ENCODE measurements at regions not wholly inside any gene's neighbourhood (a gene's known extent, or its start where the extent isn't known, plus 50 kb on each side); places are given as distances from the start of the nearest gene placed in this dataset.

DNA sequence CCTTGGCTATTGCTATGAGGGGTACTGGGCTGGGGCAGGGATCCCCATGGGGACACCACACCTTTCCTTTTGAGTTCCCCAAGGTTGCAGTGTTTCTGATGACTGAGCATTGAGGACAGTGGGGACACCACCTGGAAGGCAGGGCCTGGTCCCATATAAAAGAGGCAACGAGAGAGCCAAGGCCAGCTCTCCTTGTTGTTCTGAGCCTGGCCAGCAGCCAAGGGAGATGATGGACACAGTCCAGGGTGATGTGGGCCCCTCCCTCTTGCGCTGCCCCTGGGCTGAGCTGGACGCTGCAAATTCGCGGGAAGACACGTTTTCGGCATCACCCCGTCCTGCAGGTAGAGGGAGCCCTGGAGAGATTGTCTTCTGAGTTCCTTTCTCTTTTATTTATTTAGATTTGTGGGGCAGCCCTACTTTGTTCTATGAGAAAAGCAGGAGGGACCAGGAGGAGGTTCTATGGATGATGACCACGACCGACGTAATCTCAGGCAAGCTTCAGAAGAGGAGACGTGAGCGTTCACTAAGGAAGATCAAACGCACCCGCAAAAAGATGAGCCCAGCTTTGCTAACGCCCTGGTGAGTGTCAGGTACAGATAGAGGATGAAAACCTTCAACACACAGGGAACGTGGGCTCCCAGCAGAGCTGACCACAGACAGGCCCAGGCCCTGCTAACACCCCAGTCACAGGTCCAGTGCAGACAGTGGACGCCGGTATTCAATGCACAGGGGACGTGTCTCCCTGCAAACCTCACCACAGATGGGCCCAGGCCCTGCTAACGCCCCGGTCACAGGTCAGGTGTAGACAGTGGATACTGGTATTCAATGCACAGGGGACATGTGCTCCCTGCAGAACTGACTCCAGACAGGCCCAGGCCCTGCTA is 97.4 kb downstream of the SHOX start:
- DNase-seq = no peak

DNA sequence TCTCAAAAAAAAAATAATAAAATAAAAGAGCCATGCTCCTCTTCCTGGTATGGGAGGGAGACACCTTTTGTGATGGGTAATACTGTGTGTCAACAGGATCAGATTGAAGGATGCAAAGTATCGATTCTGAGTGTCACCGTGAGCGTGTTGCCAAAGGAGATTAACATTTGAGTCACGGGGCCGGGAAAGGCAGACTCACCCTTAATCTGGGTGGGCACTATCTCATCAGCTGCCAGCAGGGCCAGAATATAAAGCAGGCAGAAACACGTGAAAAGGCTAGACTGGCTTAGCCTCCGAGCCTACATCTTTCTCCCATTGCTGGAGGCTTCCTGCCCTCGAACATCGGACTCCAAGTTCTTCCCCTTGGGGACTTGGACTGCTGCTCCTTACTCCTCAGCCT is 95.4 kb downstream of the SHOX start:
- DNase-seq = no peak

DNA sequence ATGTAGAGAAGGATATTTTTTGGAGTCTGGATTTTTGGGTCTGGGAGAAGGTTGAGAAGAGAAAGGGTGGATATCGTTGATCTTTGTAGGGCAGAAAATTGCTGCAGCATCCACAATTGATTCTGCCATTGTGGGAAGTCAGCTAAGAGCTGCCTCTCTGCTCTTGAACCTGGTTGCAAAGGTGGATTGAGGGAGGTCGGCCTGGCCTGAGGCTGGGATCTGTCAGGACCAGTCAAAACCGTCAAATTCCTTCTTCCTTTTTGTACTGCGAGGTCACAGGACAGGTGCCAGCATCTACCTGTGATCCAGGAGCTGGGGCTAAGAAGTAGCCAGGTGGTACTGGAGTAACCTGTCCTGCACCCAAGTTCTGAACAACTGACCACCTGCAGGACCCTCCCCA is 93.7 kb downstream of the SHOX start:
- no peak for DNase-seq

DNA sequence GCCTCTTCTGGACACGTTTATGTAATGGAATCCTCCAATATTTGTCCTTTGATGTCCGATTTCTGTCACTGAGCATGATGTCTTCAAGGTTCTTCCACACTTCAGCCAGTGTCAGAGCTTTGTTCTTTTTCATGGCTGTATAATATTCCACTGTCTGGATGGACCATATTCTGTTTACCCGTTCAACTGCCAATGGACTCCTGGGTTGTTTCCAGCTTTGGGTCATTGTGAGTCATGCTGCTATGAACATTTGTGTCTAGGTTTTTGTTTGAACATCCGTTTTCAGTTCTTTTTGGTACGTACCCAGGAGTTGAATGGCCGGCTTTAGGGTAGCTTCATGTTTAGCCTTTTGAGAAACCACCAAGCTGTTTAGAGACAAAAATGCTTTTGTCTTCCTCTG is 93.2 kb downstream of the SHOX start:
- DNase-seq = no peak

DNA sequence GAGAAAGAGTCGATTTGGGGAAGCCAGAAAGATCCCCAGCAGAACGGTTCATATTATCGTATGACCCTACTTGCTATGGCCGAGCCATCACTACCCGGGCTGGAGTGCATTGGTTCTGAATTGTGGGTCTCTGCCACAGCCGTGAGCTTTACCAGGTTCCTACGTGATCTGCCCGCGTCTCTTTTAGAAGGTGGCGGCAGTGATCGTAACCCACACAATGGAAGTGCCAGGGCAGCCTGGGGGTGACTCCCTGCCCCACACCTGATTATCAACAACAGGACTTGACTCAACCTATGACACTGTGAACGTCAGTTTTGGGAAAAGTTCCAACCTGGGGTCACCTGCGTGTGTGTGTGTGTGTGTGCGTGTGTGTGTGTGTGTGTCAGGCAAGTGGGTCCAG is 90.8 kb downstream of the SHOX start:
- no peak for DNase-seq

DNA sequence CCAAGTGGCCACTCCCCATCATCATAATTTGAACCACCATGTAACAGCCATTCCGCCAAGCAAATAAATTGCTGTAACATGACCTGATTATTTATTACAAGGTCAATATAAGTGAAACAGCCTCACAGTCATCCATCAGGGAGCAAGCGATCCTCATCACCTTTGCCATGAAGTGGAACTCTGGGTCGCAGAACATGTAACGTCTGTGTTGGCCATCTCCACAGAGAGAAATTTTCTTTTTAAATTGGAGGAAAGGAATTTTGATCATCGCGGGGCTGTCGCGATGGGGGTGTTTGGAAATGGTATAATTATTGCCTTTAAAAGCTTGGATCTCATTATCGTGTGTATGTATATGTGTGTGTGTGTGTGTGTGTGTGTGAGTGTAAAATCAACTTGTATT is 90.2 kb downstream of the SHOX start:
- DNase-seq = no peak

DNA sequence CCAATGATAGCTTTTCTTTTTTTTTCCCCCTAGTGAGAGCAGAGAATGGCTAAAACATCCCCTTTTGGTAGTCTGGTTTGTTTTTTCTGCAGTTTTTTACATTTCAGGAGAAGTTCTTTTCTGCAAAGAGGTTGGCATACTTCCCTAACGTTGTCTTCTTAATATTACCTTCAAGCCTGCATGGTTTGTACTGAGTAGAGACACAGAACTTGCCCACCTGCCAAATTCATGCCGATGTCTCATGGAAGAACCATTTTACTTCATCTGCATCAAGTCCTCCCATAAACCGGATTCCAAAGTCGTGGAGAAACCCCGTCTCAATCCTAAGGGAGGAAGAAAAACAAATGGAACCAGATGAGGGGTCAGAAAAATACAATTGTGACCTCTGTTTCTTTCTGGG is 89.7 kb downstream of the SHOX start:
- no peak for DNase-seq

DNA sequence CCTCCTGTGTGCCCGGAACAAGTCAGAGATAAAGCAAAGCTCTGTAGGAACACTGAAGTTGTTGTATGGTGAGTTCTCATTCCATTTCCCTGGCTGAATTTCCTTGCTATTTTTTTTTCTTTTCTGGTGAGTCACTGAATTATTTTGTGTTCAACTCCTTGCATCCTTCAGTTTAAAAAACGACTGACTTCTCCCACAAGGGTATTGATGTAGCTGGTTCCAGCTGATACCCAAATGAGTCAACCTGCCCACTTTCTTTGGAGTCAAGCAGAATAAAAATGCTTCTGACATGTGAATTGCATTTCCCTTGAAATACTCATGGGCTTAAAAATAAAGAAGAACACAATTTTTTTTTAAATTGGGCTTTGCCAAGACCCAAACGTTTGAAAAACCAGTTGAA is 85.5 kb downstream of the SHOX start:
- DNase-seq = no peak

DNA sequence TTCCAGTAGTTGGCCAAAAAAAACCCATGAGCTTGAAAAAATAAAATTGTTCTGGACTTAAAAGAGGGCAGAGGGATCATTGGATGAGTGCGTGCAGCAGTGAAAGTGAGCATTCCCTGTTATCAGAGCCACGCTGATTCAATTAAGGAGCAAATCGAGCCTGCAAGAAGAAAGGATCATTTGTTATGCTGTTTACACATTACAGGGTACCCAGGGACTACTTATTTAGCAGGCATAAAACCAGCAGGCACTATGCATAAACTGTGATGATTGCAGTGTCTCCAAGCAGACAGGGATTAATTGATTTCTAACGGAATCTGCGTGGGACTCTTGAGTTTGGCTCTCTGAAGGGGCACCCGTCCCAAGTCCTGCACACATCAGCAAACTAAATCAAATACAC is 83.5 kb downstream of the SHOX start:
- no peak for DNase-seq
